AG04450 (cell line): ENCODE measurements at regions not wholly inside any gene's neighbourhood (a gene's known extent, or its start where the extent isn't known, plus 50 kb on each side); places are given as distances from the start of the nearest gene placed in this dataset.

Experiments
- CTCF ChIA-PET: fragments of 300-600, 350-600 bp; formaldehyde crosslinking; extraction: SDS; loops from one replicate; lab custom pipeline; 2022; ENCODE audit warnings: antibody characterized with exemption, inconsistent platforms; lab: Charles Lee
- POLR2A ChIA-PET: fragments of 350-600 bp; formaldehyde crosslinking; extraction: SDS; loops from one replicate; lab custom pipeline; 2021; ENCODE audit warnings: antibody characterized with exemption, inconsistent platforms; lab: Yijun Ruan, JAX
- DNase-seq: peaks from one replicate; pipeline ENCODE4 v3.0.0-alpha.2; 2011; ENCODE audit warnings: low read depth, low spot score
- H3K27ac ChIP-seq: one replicate; pipeline ENCODE4 v1.5.1; 2012; ENCODE audit warnings: low read depth, low read length, control low read depth
- H3K27me3 ChIP-seq: one replicate; pipeline ENCODE4 v1.6.0; 2012; ENCODE audit warnings: low read length; ENCODE audit not compliant: control insufficient read depth, insufficient read depth
- H3K4me3 ChIP-seq: 2 replicates; pipeline ENCODE4 v1.5.1; 2011; ENCODE audit warnings: mild to moderate bottlenecking, low read depth, low read length, control low read depth
- H3K9me3 ChIP-seq: 2 replicates; pipeline ENCODE4 v1.5.1; 2012; ENCODE audit warnings: low read length; ENCODE audit not compliant: control insufficient read depth, insufficient read depth
- CTCF ChIP-seq: IDR thresholded peaks from 2 replicates; pipeline ENCODE4 v1.5.1; 2011; ENCODE audit warnings: low read depth, low read length, control low read depth, inconsistent platforms

- POLR2A ChIA-PET, result no interaction called here
- Histone ChIP-seq H3K4me3 (no peak overlapping the region), H3K27me3 (no peaks in the 10 kb centered on the region), H3K9me3 (peaks cover 48% of the 10 kb centered on the region), H3K27ac (no peak overlapping the region)
- CTCF ChIA-PET, result no interaction called here
- TF ChIP-seq CTCF, result no peak
- DNase-seq, result no peak
Measured at GRCh38 chr13:111611651-111612050, 291.2 kb downstream of the TEX29 start.

- no peak overlapping the region for H3K27ac ChIP-seq
- ChIA-PET CTCF (no interaction called here), POLR2A (no interaction called here)
- no peak for DNase-seq
- no peak for TF ChIP-seq CTCF
- H3K9me3 ChIP-seq, result peaks cover 46% of the 10 kb centered on the region
- H3K27me3 ChIP-seq, result no peaks in the 10 kb centered on the region
- H3K4me3 ChIP-seq, result no peak overlapping the region
Measured at GRCh38 chr13:111612886-111613285, 292.4 kb downstream of the TEX29 start.

- POLR2A ChIA-PET, result no interaction called here
- H3K27me3 ChIP-seq, result no peaks in the 10 kb centered on the region
- no peak overlapping the region for H3K4me3 ChIP-seq
- H3K27ac ChIP-seq, result no peak overlapping the region
- TF ChIP-seq CTCF, result no peak
- CTCF ChIA-PET, result no interaction called here
- no peak for DNase-seq
- H3K9me3 ChIP-seq, result peaks cover 49% of the 10 kb centered on the region
Measured at GRCh38 chr13:111614009-111614408, 293.6 kb downstream of the TEX29 start.

GRCh38 chr13:111614613-111615012 is 294.2 kb downstream of the TEX29 start:
- peaks cover 43% of the 10 kb centered on the region for H3K9me3 ChIP-seq
- H3K27me3 ChIP-seq, result no peaks in the 10 kb centered on the region
- ChIA-PET CTCF (no interaction called here), POLR2A (no interaction called here)
- DNase-seq, result no peak
- H3K27ac ChIP-seq, result no peak overlapping the region
- TF ChIP-seq CTCF, result no peak
- H3K4me3 ChIP-seq, result no peak overlapping the region

GRCh38 chr13:111616203-111616602 is 295.8 kb downstream of the TEX29 start:
- ChIA-PET CTCF (no interaction called here), POLR2A (no interaction called here)
- no peak overlapping the region for H3K4me3 ChIP-seq
- no peaks in the 10 kb centered on the region for H3K27me3 ChIP-seq
- TF ChIP-seq CTCF, result no peak
- peaks cover 39% of the 10 kb centered on the region for H3K9me3 ChIP-seq
- no peak overlapping the region for H3K27ac ChIP-seq
- no peak for DNase-seq
